Posterior vena cava (tissue), 2 donors: ENCODE measurements at regions not wholly inside any gene's neighbourhood (a gene's known extent, or its start where the extent isn't known, plus 50 kb on each side); places are given as distances from the start of the nearest gene placed in this dataset.
A peak's percentile ranks its signal among the peaks of the same experiment; 100 is the strongest.
"Not testable (repeated sequence)": the region's sequence is repeated elsewhere in the genome, so short reads cannot be mapped to it uniquely, and the experiment has no call there.

Source experiments
- DNase-seq: peaks from one replicate; pipeline ENCODE4 v3.0.0-alpha.2; 2020; ENCODE audit warnings: low spot score
- intact Hi-C, 2 donors: fragments of 100-400 bp; cut with DNase I; formaldehyde crosslinking; loops; one replicate each; pipeline versions ENCODE4 v1.14.1 to v1.14.2; 2022 to 2023
- donor health status: DM: yes; HTN: yes; CAD: no.
- donor health status: DM: yes; HTN: yes; CAD: no.

DNA sequence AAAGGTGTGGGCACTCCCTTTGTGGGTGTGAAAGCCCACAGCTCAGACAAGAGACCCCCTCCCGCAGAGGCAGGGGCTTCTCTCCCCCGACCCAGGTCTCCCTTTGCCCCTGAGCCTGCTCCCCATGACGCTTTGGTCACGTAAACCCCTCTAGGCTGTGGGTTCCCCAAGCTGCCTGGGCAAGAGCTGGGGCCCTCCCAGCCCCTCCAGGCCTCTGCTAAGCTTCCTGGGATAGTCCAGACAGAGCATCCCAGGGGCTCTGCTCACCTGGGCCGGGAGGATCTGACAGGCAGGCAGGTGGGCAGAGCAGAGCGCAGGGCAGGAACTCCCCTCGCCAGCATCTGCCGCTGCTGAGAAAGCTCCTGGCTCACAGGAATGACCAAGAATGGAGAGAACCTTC, 177.3 kb downstream of the BANP start:
- intact Hi-C loops, result no loop called here
- no peak for DNase-seq

DNA sequence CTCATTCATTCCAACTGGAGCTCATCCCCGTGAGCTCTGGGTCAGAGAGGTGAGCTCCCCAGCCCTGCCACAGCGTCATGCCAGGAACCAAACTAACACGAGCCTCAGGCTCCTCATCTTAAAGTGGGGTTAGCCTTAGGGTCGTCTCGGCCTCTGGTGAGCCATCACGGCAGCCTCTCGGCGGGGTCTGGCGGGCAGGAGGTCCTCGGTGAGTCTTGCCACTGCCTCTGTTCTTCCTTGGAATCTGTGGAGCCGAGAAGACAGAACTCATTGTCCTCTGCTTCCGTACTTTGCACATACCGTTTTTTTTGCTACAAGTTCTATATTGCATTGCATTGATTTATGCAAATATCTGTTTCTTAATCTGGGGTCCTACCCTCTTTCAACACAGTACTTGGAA, 177.9 kb downstream of the BANP start:
- DNase-seq, intact Hi-C loops: not testable (repeated sequence)

DNA sequence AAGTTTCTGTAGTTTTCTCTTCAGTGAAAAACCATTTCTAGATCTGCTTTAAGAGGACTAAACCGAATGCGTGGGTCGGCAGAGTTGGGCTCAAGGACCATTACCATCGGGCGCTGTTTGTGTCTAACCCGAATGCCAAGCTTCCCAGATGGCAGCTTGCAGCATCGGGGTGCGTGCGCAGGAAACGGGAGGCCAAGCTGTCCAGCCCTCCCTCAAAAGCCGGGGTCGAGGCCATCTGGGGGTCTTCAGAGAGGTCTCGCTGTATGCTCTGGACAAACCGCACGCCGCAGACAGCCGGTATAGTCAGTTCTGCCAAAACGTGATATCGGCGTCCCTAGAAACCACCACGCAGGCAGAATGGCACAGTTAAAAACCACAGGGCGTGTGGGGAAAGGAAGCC, 178.8 kb downstream of the BANP start:
- no peak for DNase-seq
- intact Hi-C loops, result no loop called here

DNA sequence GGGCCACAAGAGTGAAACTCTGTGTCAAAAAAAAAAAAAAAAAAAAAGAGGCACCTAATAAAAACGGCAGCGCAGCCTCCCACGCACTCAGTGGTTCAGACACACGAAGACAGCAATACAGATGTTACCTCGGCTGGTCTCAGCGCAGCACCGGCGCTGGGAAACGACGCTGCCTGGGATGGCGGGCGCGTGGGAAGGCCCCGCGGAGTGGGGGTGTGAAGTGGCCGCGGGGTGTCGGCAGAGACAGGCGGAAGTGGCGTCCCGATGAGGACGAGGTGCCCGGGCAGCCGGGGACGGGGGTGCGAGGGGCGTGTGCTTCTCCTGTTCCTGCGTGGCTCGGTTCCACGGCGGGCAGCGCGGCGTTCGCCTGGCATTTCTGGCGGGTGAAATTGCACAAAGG, 179.4 kb downstream of the BANP start:
- no peak for DNase-seq
- intact Hi-C loops, result no loop called here

DNA sequence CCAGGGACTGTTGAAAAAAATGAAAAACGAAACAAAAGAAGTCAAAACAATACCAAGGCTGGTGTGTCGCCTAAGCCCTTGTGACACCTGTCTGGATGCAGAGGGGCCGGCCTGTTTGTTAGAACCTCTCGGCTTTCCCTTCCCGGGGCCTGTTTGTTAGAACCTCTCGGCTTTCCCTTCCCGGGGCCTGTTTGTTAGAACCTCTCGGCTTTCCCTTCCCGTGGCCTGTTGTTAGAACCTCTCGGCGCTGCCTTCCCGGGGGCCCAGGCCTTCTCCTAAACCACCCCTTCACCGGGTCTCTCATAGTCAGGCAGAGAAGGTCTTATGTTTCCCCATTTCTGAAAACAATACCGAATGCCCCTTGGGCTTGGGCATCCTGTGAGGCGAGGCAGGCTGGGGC, 180.0 kb downstream of the BANP start:
- intact Hi-C loops, result no loop called here
- DNase-seq, result no peak

DNA sequence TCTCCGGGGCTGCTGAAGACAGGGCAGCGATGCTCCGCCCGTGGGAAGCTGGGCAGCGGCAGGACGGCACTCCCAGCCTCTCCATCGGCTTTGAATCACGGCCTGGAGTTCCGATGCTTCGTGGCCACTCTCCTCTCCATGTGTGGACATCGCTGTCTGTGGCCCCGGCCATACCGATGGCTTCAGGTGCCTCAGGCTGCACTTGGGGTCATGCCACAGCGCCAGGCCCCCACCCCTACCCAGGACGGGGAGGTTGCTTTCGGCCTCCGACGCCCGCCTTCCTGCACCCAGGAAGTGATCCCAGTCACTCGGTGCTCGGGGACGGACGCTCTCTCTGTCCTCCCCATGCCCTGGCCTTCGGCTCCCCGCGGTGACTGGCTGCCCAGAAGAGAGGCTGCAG, 180.7 kb downstream of the BANP start:
- intact Hi-C loops, result no loop called here

DNA sequence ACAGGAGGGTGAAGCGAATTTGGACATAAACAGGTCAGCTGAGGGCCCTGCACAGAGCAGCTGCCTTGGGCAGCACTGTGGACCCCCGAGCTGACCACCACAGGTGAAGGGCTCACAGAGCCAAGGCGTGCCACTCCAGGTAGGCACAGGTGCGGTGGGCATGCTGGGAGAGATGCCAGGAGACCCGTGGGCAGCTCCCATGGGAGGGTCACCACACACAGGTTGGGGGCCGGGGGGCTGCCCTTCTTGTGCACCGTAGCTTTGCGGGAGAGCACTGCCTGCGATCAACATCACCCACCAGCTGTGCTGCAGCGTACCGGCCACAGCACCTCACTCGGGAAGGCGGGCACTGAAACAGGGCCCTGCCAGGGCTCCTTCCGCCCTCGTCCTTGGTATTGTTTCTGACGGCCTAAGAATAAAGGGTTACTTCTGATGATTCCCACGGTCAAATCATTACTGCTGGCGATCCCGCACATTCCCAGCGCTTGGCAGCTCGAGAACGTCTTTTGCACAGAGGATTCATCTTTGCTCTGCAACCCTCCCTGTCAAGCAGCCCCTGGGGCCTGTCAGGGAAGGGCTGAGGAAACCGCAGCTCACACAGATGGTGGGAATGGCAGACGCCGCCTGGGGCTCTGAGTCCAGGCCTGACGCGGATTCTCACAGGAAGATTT, 181.7 kb downstream of the BANP start:
- DNase-seq, result no peak
- intact Hi-C loops, result no loop called here

More for the DNA sequence above, 180.7 kb downstream of the BANP start:
- DNase-seq, result no peak

DNA sequence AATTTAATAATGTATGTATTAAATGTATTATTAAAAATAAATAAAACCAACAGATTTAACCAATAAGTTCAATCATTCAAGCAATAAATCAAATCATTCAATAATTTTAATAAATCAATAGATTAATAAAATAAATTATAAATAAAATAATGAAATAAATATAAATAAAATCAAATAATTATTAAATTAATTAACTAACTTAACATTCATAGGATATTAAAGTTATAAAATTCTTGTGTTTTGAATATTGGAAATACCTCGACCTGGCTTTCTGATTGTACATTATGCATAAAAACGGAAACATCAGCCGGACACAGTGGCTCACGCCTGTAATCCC, 182.2 kb downstream of the BANP start:
- intact Hi-C loops, result no loop called here
- no peak for DNase-seq

DNA sequence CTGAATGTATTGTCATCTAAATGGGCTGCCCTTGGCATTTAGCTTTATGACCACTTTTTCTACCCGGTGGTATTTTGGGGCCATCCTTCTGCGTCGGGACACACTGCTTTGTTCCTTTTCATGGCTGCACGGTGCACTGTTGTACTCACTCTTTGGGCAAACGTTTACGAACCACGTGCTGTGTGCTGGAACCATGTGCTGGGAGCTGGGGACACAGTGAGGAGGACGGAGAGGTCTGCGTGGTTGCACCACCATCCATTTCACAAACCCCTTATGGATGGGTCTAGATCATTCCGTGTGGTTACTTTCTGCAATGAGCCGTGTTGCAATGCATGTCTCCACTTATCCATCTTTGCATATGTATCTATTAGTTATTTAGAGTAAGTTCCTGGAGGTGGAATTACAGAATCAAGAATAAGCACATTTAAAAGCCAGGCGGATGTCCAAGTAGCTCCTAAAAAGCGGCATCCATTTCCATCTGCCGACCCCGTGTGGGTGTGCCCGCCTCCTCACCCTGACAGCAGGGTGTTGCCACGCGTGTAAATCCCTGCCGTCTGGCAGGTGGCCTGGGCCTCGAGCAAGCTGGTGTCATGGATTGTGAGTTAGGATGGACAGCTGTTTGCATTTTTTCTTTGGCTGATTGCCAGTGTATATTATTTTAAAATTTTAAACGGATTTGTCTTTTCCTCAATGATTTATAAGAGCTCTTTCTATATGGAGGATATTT, 183.1 kb downstream of the BANP start:
- DNase-seq, intact Hi-C loops: not testable (repeated sequence)

DNA sequence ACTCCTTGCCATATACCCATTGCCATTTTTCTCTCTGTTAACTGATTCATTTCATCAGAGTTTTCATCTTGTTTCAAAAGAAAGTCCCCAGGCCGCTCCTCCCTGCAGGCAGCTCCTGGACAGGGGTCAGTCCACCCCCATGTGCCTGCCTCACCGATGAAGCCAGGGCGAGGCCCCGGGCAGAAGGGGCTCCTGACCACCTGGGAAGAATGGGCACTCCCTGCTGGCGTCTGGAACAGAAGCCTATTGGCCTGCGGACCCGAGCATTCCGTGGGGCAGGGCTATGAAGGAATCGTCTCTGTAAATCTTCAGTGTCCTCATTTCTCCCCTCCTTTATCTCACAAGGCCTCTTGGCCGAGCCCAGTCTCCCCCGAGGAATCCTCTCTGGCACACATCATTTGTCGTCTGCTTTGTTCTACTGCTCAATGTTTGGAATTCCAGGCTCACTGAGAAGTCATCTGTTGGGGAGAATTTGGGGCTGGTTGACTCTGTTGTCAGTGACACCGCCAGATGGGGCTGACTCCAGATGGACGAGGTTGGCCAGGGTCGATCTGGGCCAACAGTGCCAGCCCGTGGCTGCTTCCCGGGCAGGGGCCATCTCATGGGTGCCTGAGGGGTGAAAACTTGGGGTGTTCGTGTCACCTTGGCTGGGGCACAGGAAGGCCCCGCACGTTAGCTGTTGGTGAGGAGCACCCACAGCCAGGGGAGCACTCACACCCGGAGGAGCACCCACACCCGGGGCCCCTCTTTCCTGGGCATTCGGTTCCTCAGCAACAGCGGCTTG, 183.9 kb downstream of the BANP start:
- DNase-seq, result not testable (repeated sequence)

DNA sequence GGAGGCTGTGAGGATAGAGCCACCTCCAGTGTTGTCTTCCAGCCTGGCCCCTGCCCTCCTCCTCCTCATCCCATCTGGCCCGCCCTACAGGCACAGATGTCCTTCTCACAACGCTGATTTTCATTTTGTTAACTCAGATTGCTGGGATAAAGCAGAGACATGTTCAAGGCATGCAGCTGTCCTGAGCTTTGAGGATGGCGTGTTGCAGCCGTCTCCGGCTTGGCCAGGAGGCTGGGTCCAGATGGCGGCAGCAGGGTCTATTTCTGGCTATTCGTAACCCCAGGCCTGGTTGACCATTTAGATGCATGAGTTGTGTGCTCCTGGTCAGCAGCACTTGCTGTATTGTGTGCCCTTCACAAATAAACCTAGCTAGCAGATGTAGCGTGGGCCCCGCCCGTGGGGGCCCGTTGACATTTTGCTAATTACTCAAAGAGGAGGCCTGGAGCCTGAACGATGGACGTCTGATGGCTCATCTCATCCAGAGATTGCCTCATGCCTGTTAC, 185.0 kb downstream of the BANP start:
- intact Hi-C loops, DNase-seq: not testable (repeated sequence)

More for the DNA sequence above, 183.9 kb downstream of the BANP start:
- intact Hi-C loops, result not testable (repeated sequence)

DNA sequence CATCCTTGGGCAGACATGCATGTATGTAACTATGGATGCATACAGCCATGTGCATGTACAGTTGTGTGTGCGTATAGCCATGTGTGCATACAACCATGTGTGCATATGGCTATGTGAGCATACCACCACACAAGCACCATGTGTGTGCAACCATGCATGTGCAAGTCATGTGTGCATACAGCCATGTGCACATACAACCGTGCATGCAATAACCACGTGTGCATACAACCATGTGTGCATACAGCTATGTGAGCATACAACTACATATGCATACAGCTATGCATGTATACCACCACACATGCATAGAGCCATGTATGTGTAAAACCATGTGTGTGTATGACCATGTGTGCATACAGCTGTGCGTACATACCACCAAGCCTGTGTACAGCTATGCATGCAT, 185.7 kb downstream of the BANP start:
- DNase-seq, intact Hi-C loops: not testable (repeated sequence)

DNA sequence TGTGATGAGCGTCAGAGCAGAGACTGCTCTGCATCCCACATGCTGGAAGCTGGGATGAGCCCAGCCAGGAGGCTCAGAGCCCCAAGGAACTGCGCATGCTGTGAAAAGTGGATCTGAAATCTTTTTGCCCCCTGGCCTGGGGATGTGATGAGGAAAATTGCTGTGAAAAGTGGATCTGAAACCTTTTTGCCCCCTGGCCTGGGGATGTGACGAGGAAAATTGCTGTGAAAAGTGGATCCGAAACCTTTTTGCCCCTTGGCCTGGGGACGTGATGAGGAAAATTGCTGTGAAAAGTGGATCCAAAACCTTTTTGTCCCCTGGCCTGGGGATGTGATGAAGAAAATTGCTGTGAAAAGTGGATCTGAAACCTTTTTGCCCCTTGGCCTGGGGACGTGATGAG, 187.9 kb downstream of the BANP start:
- DNase-seq, result peak; percentile 8
- intact Hi-C loops, result not testable (repeated sequence)

DNA sequence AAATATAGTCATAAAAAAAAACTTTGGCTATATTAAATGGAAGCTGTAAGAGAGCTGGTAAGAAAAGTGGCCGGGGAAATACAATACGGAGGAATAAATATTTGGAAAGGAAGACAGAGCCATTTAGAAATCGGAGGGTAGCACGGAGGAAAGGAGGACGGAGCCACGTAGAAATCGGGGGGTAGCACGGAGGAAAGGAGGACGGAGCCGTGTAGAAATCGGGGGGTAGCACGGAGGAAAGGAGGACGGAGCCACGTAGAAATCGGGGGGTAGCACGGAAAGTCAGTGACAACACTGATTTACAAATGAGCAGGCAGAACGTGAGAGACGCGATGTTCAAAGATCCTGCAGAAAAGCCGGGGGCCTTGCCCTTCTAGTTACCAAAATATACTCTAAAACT, 189.0 kb downstream of the BANP start:
- intact Hi-C loops, result not testable (repeated sequence)

DNA sequence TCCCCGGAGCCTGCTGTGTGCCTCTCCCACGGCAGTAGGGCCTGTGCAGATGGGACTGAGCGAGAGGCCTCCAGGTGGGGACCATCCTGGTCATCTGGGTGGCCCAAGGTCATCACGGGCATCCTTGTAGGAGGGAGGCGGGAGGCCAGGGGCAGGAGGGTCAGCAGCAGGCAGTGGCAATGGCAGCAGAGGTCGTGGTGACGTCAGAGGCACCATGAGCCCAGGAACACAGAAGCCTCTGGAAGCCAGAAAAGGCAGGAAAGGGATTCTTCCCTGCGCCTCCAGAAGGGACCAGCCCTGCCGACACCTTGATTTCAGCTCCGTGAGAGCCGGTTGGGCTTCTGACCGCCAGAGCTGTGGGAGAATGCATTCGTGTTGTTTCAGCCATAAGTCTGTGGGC, 190.3 kb downstream of the BANP start:
- DNase-seq, result peak; percentile 51
- intact Hi-C loops, result no loop called here

More for the DNA sequence above, 189.0 kb downstream of the BANP start:
- peak; percentile 5 for DNase-seq

DNA sequence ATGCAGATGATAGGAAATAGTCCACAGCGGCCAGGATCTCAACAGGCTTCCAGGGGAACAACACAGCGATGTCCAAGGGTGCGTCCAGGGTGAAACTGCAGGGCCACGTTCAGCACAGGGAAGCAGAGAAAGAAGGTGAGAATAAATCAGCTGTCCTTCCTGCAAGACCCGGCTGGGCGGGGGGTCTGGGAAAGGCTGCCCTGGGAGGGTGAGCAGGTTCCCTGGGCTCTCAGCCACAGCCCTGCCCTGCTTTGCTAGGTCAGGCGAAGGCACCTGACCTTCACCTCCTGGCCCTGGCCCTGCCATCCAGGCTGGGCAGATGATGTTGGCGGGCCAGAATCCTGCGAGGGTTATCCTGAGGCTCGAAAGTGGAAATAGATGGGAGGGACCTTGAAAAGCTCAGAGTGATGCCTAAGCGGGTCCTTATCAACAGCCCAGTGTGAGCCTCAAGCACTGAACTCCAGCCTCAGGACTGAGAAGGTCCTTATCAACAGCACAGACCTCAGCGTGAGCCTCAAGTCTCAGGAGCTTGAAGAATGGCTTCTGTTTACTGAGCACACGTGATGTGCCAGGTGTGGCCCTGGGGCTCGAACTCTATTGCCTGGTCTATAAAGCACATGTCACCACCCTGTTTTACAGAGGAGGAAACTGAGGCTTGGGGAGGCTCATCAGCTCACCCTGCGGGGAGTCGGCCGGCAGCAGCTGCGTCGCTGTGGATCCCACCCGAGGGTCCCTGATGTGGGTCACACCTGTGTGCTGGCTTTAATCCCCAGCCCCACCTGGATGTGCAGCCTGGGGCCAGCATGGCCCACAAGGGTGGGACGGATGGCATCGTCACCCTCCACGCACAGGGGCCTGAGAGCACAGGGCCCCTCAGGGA, 191.1 kb downstream of the BANP start:
- intact Hi-C loops, result not testable (repeated sequence)

DNA sequence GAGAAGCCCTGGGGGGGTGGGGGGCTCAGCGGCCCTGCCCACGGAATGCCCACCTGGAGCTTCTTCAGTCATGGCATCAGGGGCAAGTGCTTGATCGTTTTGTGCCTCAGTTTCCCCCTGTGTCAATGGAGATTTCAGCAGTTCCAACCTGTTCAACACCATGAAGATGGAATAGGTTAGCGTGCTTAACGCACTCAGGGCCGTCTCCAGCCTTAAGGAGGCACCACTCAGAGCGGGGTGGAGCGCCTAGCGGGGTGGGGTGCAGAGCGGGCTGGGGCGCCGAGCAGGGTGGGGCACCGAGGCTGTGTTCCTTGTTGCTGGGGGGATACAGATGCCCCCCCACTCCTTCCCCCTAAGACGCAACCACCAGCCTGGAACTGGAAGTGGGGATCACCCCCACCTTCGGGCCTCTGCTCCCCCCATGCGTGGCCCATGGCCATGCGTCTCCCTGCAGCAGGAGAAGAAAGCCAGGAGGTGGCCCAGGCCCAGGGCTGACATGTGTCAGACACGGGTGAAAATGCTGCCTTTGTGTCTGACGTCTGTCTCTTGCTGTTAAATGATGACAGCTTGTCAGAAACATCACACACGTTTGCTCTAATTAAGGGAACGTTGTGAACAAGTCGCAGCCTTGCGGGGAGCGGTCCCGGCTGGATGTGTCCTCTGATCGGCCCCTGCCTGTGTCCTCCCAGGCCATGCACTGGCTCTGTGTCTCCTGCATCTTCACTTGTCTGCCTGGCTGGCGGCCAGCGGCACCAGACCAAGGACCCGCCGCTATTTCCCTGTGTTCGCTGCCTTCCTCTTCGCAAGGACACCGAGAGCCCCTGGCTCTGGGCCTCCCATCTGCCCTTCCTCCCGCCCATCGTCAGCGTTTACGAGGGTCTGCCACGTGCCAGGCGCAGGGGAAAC, 192.1 kb downstream of the BANP start:
- DNase-seq, result peak; percentile 75
- intact Hi-C loops, result not testable (repeated sequence)

More for the DNA sequence above, 191.1 kb downstream of the BANP start:
- DNase-seq, result peak; percentile 70

DNA sequence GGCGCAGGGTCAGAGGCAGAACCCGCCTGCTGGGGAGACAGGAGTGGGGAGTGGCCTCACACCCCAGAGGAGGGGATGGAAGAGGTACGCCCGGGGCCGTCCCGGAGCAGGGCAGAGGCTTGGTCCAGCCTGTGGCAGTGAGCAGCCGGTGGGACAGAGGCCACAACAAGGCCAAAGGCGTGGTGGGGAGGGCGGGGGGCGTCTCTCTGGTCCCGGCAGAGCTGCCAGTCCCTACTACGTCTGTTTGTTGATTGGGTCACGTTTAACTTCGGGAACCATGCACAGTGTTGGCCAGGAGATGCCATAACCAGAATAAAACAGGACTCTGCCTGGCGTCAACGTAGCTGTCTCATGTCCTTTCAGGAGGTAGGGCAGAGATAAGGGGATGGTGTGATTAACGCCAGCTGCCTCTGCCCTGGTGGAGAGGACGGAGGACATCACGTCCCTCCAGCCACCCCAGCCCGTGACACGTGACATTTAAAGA, 192.8 kb downstream of the BANP start:
- intact Hi-C loops, result no loop called here
- peak; percentile 57 for DNase-seq
